ENCODE measurements at regions not wholly inside any gene's neighbourhood (a gene's known extent, or its start where the extent isn't known, plus 50 kb on each side); places are given as distances from the start of the nearest gene placed in this dataset.

DNA sequence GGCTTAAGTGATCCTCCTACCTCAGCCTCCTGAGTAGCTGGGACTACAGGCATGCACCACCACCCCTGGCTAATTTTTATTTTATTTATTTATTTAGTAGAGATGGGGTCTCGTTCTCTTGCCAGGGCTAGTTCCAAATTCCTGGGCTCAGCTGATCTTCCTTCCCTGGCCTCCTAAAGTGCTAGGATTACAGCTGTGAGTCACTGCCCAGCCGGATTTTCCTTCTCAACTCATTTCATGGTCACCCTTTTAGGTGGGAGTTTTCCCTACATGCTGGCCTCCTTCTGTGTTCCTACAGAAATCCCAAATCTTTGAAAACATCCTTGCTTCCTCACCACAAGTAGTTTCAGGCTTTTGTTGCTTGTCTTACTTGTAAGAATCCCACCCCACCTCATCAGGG lies 102.1 kb upstream of the SIAH1 start:
- in situ Hi-C loops (cut with HindIII; ENCODE audit: low sequenced_read_pairs): no loop called here
- no peak for DNase-seq (ENCODE audit: low spot score)

DNA sequence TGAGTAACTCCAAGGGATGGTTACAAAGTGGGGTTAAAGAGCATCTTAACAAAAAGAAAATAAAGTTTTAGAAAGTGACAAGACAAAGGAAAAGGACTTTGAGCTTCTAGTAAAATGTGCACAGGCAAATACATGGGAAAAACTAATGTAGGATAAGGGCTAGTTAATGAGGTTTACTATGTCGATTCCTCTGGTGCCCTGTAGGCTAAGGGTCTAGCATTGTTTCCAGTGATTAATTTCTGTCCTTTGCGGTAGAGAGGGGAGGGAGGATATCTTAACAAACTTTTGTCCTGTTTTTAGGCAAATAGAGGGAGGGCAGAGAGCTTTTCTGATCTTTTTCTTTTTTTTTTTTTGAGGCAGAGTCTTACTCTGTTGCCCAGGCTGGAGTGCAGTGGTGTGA lies 96.6 kb upstream of the SIAH1 start:
- in situ Hi-C loops (cut with HindIII; ENCODE audit: low sequenced_read_pairs): no loop called here
- DNase-seq (ENCODE audit: low spot score): no peak

DNA sequence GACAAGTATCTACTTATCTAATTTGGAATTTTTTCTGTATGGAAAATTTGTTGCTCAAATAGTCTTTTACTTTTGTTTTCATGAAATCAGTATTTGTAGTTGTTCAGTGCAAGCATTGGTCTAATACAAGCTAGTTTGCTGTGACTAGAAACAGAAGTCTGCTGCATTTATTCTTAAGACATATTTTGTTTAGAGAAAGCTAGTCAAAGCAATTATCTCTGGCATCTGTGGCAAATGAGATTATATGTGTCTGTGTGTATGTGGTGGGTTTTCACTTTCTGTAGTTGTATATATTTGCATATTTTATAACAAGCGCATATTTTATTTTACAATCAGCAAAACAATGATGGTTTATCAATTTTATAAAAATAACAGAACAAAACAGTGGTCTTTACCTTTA lies 96.0 kb upstream of the SIAH1 start:
- in situ Hi-C loops (cut with HindIII; ENCODE audit: low sequenced_read_pairs): no loop called here
- DNase-seq (ENCODE audit: low spot score): no peak

GRCh38 chr16:48479955-48480354 lies 94.7 kb upstream of the SIAH1 start:
- in situ Hi-C loops (cut with HindIII; ENCODE audit: low sequenced_read_pairs): no loop called here
- DNase-seq (ENCODE audit: low spot score): no peak

DNA sequence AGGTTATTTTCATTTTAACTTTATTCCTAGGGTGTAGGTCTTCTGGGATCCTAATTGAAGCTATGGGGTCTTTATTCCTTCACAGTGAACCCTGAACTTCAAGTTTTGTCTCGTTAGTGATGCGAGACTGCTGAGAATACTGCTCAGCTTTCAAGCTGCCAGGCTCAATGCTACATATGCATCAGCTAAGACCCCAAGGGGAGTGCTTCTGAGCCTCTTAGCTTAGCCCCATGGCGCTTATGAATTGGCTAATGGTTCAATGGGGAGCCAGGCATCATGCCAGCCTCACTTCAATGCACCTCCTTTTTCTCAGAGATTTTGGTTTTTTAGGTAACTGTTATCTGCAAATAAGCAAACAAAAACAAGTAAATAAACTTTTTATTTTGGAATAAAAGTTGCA lies 94.1 kb upstream of the SIAH1 start:
- in situ Hi-C loops (cut with HindIII; ENCODE audit: low sequenced_read_pairs): no loop called here
- DNase-seq (ENCODE audit: low spot score): no peak

- DNase-seq (ENCODE audit: low spot score): no peak
- in situ Hi-C loops (cut with HindIII; ENCODE audit: low sequenced_read_pairs): no loop called here
Observed at GRCh38 chr16:48478393-48478792, 93.2 kb upstream of the SIAH1 start.

DNA sequence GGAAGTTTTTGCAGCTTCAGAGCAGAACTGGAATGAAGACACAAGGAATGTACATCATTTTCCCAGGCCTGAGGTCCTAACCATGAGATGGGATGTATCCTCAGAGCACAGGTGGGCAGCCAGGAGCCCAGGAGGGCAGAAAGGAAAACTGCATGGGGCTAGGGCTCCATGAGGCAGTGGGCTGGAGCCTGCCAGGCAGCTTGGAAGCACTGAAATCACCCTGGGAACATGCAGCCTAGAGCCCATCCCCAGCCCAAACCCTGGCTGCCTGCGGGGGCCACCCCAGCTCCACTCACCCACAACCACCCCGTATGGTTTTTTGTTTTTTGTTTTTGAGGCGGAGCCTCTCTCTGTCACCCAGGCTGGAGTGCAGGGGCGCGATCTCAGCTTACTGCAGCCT lies 86.2 kb upstream of the SIAH1 start:
- in situ Hi-C loops (cut with HindIII; ENCODE audit: low sequenced_read_pairs): no loop called here
- DNase-seq (ENCODE audit: low spot score): no peak

DNA sequence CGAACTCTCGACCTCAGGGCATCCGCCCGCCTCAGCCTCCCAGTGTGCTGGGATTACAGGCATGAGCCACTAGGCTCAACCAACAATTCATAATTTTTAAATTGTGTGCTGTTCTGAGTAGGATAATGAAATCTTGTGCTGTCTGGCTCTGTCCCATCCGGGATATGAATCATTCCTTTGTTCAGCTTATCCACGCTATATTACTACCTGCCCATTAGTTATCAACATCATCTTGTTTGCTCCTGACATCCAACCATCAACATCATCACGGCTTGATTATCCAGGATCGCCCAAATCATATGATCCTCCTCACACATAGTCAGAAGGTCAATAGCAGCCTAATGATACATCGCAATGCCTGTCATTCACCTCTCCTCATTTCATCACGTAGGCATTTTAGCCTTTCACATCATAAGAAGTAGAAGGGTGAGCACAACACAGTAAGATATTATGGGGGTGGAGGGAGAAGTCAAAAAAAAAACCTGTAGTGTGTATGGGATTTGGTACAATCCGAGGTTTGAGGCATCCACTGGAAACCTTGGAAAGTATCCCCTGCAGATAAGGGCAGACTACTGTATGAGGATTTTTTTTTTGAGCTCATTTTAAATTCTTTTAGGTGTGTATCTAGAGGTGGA lies 77.0 kb upstream of the SIAH1 start:
- DNase-seq (ENCODE audit: low spot score): no peak
- in situ Hi-C loops (cut with HindIII; ENCODE audit: low sequenced_read_pairs): no loop called here

GRCh38 chr16:48459167-48459566 lies 74.0 kb upstream of the SIAH1 start:
- in situ Hi-C loops (cut with HindIII; ENCODE audit: low sequenced_read_pairs): no loop called here

DNA sequence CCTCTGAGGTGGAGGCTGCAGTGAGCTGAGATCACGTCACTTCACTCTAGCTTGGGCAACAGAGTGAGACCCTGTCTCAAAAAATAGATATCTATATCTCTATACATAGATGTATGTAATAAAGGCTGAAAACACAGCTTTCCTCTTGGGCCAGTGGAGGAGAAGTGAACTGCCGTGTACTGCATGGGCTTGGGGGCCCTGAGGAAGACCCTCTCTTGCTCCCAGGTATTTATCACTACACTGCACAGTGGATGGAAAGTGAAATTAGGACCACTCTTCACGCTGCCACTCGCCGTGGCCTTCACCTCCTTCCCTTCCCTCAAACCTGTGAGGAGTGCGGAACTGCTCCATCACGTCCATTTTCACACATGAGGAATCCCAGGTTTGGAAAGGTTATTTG lies 68.8 kb upstream of the SIAH1 start:
- DNase-seq (ENCODE audit: low spot score): no peak
- in situ Hi-C loops (cut with HindIII; ENCODE audit: low sequenced_read_pairs): no loop called here

More at GRCh38 chr16:48459167-48459566, 74.0 kb upstream of the SIAH1 start:
- no peak for DNase-seq (ENCODE audit: low spot score)

GRCh38 chr16:48452991-48453760 lies 68.0 kb upstream of the SIAH1 start:
- in situ Hi-C loops (cut with HindIII; ENCODE audit: low sequenced_read_pairs): no loop called here
- DNase-seq (ENCODE audit: low spot score): no peak

DNA sequence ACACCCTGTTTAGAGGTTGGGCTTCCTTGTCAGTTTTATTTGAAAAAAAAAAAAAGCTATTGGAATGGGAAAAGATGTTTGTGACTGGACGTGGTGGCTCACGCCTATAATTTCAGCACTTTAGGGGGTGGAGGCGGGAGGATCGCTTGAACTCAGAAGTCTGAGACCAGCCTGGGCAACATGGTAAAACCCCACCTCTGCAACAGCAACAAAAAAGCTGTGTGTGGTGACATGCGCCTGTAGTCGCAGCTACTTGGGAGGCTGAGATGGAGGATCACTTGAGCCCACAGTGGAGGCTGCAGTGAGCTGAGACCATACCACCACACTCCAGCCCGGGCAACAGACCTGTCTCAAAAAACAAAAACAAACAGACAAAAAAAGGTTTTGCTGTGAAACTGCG lies 66.1 kb upstream of the SIAH1 start:
- DNase-seq (ENCODE audit: low spot score): no peak
- in situ Hi-C loops (cut with HindIII; ENCODE audit: low sequenced_read_pairs): no loop called here

GRCh38 chr16:48450367-48450766 lies 65.2 kb upstream of the SIAH1 start:
- in situ Hi-C loops (cut with HindIII; ENCODE audit: low sequenced_read_pairs): no loop called here
- DNase-seq (ENCODE audit: low spot score): no peak

DNA sequence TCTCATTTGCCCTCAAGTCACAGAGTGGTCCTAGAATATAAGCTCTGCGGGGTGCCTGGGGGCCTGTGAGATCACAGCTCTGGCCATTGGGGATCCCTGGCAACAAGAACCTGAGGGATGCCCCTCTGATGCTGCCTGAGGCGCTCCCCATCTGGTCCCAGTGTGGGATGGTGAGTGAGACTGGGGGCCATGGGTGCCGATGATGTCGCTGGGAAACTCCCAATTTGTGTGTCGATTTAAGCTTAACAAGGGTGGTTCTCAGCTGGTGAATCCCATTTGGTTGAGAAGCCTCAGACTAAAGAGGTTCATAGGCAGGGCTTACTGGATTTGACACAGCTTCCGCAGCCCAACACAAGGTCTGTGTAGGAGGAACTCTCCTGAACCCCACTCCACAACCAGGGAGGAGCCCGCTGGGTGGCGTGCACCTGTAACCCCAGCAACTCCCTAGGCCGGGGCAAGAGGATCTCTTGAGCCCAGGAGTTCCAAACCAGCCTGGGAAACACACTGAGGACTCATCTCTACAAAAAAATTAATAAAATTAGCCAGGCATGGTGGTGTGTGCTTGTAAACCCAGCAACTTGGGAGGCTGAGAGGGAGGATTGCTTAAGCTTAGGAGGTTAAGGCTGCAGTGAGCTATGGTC lies 63.7 kb upstream of the SIAH1 start:
- DNase-seq (ENCODE audit: low spot score): no peak
- in situ Hi-C loops (cut with HindIII; ENCODE audit: low sequenced_read_pairs): no loop called here

- no peak for DNase-seq (ENCODE audit: low spot score)
- in situ Hi-C loops (cut with HindIII; ENCODE audit: low sequenced_read_pairs): no loop called here
Observed at GRCh38 chr16:48447940-48448536, 62.8 kb upstream of the SIAH1 start.

- in situ Hi-C loops (cut with HindIII; ENCODE audit: low sequenced_read_pairs): no loop called here
- DNase-seq (ENCODE audit: low spot score): no peak
Observed at GRCh38 chr16:48447428-48447827, 62.2 kb upstream of the SIAH1 start.

GRCh38 chr16:48446534-48446920 lies 61.3 kb upstream of the SIAH1 start:
- no peak for DNase-seq (ENCODE audit: low spot score)
- in situ Hi-C loops (cut with HindIII; ENCODE audit: low sequenced_read_pairs): no loop called here

GRCh38 chr16:48445782-48446533 lies 60.7 kb upstream of the SIAH1 start:
- in situ Hi-C loops (cut with HindIII; ENCODE audit: low sequenced_read_pairs): no loop called here
- no peak for DNase-seq (ENCODE audit: low spot score)

GRCh38 chr16:48444574-48444973 lies 59.4 kb upstream of the SIAH1 start:
- no peak for DNase-seq (ENCODE audit: low spot score)
- in situ Hi-C loops (cut with HindIII; ENCODE audit: low sequenced_read_pairs): no loop called here

DNA sequence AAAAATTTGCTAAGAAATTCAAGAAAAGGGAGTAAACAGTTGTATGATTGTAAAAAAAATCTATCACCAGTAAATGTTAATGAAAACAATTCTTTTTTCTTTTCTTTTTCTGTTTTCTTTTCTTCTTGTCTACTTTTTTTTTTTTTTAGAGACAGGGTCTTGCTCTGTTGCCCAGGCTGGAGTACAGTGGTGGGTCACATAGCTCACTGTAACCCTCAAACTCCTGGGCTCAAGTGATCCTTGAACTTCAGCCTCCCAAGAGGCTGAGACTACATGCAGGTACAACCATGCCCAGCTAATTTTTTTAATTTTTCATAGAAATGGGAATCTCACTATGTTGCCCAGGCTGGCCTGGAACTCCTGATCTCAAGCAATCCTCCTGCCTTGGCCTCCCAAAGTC lies 57.2 kb upstream of the SIAH1 start:
- in situ Hi-C loops (cut with HindIII; ENCODE audit: low sequenced_read_pairs): no loop called here
- DNase-seq (ENCODE audit: low spot score): no peak

Measured in G401 (cell line).